ENCODE measurements at regions not wholly inside any gene's neighbourhood (a gene's known extent, or its start where the extent isn't known, plus 50 kb on each side); places are given as distances from the start of the nearest gene placed in this dataset.

GRCh38 chr5:109516390-109516789 lies 106.6 kb upstream of the PJA2 start:
- CTCF ChIA-PET: no interaction called here
- intact Hi-C loops (cut with micrococcal nuclease): no loop called here
- Histone ChIP-seq H3K4me1 (ENCODE audit: insufficient read depth, low read length) (no peaks in the 10 kb centered on the region), H3K36me3 (ENCODE audit: low read depth, low read length) (no peaks in the 10 kb centered on the region), H3K9ac (ENCODE audit: low read length) (no peak overlapping the region), H3K27ac (ENCODE audit: low read length) (no peak overlapping the region), H3F3A (ENCODE audit: low read length, unreplicated experiment) (no peaks in the 10 kb centered on the region), H2AFZ (ENCODE audit: low read length) (no peak overlapping the region), H3K27me3 (ENCODE audit: low read length) (no peaks in the 10 kb centered on the region), H3K9me3 (ENCODE audit: low read length) (no peaks in the 10 kb centered on the region), H3K79me2 (ENCODE audit: low read length) (no peaks in the 10 kb centered on the region), H4K20me1 (ENCODE audit: low read length) (no peaks in the 10 kb centered on the region), H3K9me2 (replicated peaks; ENCODE audit: low read length) (no peaks in the 10 kb centered on the region), H3K4me2 (ENCODE audit: low read length) (no peak overlapping the region), H3K4me3 (ENCODE audit: low read length) (no peak overlapping the region)
- TF ChIP-seq EZH2phosphoT487 (IDR thresholded peaks at IDR 0.05; ENCODE audit: borderline replicate concordance, low read length): no peak
- TF ChIP-seq, protein P1, sequence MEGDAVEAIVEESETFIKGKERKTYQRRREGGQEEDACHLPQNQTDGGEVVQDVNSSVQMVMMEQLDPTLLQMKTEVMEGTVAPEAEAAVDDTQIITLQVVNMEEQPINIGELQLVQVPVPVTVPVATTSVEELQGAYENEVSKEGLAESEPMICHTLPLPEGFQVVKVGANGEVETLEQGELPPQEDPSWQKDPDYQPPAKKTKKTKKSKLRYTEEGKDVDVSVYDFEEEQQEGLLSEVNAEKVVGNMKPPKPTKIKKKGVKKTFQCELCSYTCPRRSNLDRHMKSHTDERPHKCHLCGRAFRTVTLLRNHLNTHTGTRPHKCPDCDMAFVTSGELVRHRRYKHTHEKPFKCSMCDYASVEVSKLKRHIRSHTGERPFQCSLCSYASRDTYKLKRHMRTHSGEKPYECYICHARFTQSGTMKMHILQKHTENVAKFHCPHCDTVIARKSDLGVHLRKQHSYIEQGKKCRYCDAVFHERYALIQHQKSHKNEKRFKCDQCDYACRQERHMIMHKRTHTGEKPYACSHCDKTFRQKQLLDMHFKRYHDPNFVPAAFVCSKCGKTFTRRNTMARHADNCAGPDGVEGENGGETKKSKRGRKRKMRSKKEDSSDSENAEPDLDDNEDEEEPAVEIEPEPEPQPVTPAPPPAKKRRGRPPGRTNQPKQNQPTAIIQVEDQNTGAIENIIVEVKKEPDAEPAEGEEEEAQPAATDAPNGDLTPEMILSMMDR (conservative IDR thresholded peaks at IDR 0.05; ENCODE audit: low read depth, low read length): no peak
- no peak for TF ChIP-seq EZH2 (IDR thresholded peaks at IDR 0.05; ENCODE audit: low read length, unreplicated experiment)
- ATAC-seq: 0 out of 2 replicates have a peak, but pooled peaks have one; percentile 31
- no TSS peak for BruUV-seq (replicated peaks)
- POLR2A ChIA-PET (ENCODE audit: unreplicated experiment): no interaction called here
- peak; percentile 45 for DNase-seq

- no peaks in the 10 kb centered on the region for H3K79me2 ChIP-seq (ENCODE audit: low read length)
- BruUV-seq (replicated peaks): no TSS peak
- H3K27me3 ChIP-seq (ENCODE audit: low read length): no peaks in the 10 kb centered on the region
- H3K36me3 ChIP-seq (ENCODE audit: low read depth, low read length): no peaks in the 10 kb centered on the region
- H2AFZ ChIP-seq (ENCODE audit: low read length): no peak overlapping the region
- DNase-seq: no peak
- no peaks in the 10 kb centered on the region for H3F3A ChIP-seq (ENCODE audit: low read length, unreplicated experiment)
- no peaks in the 10 kb centered on the region for H4K20me1 ChIP-seq (ENCODE audit: low read length)
- intact Hi-C loops (cut with micrococcal nuclease): no loop called here
- H3K9me3 ChIP-seq (ENCODE audit: low read length): no peaks in the 10 kb centered on the region
- ATAC-seq: no peak
- no peak overlapping the region for H3K4me2 ChIP-seq (ENCODE audit: low read length)
- no peaks in the 10 kb centered on the region for H3K4me1 ChIP-seq (ENCODE audit: insufficient read depth, low read length)
- no peak overlapping the region for H3K4me3 ChIP-seq (ENCODE audit: low read length)
- TF ChIP-seq EZH2phosphoT487 (IDR thresholded peaks at IDR 0.05; ENCODE audit: borderline replicate concordance, low read length) (no peak), EZH2 (IDR thresholded peaks at IDR 0.05; ENCODE audit: low read length, unreplicated experiment) (no peak)
- TF ChIP-seq, protein P1 (conservative IDR thresholded peaks at IDR 0.05; ENCODE audit: low read depth, low read length): no peak
- H3K9me2 ChIP-seq (replicated peaks; ENCODE audit: low read length): no peaks in the 10 kb centered on the region
- no peak overlapping the region for H3K27ac ChIP-seq (ENCODE audit: low read length)
- ChIA-PET CTCF (no interaction called here), POLR2A (ENCODE audit: unreplicated experiment) (no interaction called here)
- no peak overlapping the region for H3K9ac ChIP-seq (ENCODE audit: low read length)
Measured at GRCh38 chr5:109511980-109512734, 102.4 kb upstream of the PJA2 start.

DNA sequence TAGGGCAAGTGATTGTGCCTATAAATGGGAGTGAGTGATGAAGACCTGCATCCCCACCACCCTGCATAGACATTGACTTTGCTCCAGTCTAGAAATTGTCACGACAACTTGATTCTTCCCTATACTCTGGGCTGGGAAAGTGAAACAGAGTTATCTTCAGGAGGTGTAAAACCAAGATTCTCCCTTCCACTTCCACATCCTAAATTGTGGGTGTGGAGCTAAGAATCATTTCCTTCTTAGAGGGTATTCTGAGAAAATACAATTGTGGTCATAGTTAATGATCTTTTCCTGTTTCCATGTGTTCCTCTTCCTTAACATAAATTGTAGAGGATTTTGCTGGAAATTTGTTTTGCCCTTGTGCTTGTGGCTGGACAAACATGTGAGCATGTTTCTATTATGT lies 96.8 kb upstream of the PJA2 start:
- TF ChIP-seq EZH2 (IDR thresholded peaks at IDR 0.05; ENCODE audit: low read length, unreplicated experiment) (no peak), EZH2phosphoT487 (IDR thresholded peaks at IDR 0.05; ENCODE audit: borderline replicate concordance, low read length) (no peak)
- TF ChIP-seq, protein P1 (conservative IDR thresholded peaks at IDR 0.05; ENCODE audit: low read depth, low read length): no peak

More for the DNA sequence above, 96.8 kb upstream of the PJA2 start:
- DNase-seq: no peak
- no peaks in the 10 kb centered on the region for H3K9me3 ChIP-seq (ENCODE audit: low read length)
- H4K20me1 ChIP-seq (ENCODE audit: low read length): no peaks in the 10 kb centered on the region
- H3K27me3 ChIP-seq (ENCODE audit: low read length): no peaks in the 10 kb centered on the region
- H3K4me3 ChIP-seq (ENCODE audit: low read length): no peak overlapping the region
- ATAC-seq: no peak
- no peaks in the 10 kb centered on the region for H3K4me1 ChIP-seq (ENCODE audit: insufficient read depth, low read length)
- no peak overlapping the region for H3K27ac ChIP-seq (ENCODE audit: low read length)
- H3K4me2 ChIP-seq (ENCODE audit: low read length): no peak overlapping the region
- H3K9ac ChIP-seq (ENCODE audit: low read length): no peak overlapping the region
- CTCF ChIA-PET: no interaction called here
- no peaks in the 10 kb centered on the region for H3K9me2 ChIP-seq (replicated peaks; ENCODE audit: low read length)
- no peaks in the 10 kb centered on the region for H3K36me3 ChIP-seq (ENCODE audit: low read depth, low read length)
- POLR2A ChIA-PET (ENCODE audit: unreplicated experiment): no interaction called here
- H3K79me2 ChIP-seq (ENCODE audit: low read length): no peaks in the 10 kb centered on the region
- H2AFZ ChIP-seq (ENCODE audit: low read length): no peak overlapping the region
- BruUV-seq (replicated peaks): no TSS peak
- intact Hi-C loops (cut with micrococcal nuclease): no loop called here
- no peaks in the 10 kb centered on the region for H3F3A ChIP-seq (ENCODE audit: low read length, unreplicated experiment)

All from PC-3 (cell line).